Stomach (tissue), 4 donors: ENCODE measurements at regions not wholly inside any gene's neighbourhood (a gene's known extent, or its start where the extent isn't known, plus 50 kb on each side); places are given as distances from the start of the nearest gene placed in this dataset.

ENCODE experiments used
- CTCF ChIP-seq, 7 experiments: fragments of 450-650 bp in 4 of 7; fragments of 200-600 bp in 3 of 7; sonication (generic) in 3 of 7; IDR thresholded peaks; one replicate each; pipeline ENCODE4 v1.5.1; 2016 to 2019; ENCODE audit warnings: antibody characterized with exemption in 7 of 7, control low read depth in 2 of 7, mild to moderate bottlenecking in 1 of 7
- EP300 ChIP-seq: sonication (generic); formaldehyde crosslinking; IDR thresholded peaks from one replicate; pipeline ENCODE4 v1.6.1; 2017; ENCODE audit warnings: antibody characterized with exemption

GRCh38 chr13:30129411-30129810, 177.9 kb downstream of the KATNAL1 start:
- TF ChIP-seq EP300, result no peak
- TF ChIP-seq CTCF (IDR thresholded peaks at IDR 0.05), result no peak
